HL-60 (cell line): ENCODE measurements at regions not wholly inside any gene's neighbourhood (a gene's known extent, or its start where the extent isn't known, plus 50 kb on each side); places are given as distances from the start of the nearest gene placed in this dataset.

Source experiments
- DNase-seq, 2 experiments: peaks; one replicate each; pipeline ENCODE4 v3.0.0-alpha.2; 2010 to 2020; ENCODE audit warnings: low read depth in 1 of 2, low spot score in 1 of 2
- H3K27ac ChIP-seq: fragments of 250-450 bp; sonication (Bioruptor Pico); replicated peaks from 2 replicates; pipeline ENCODE4 v1.5.1; 2020; ENCODE audit warnings: mild to moderate bottlenecking, moderate library complexity
- H3K27me3 ChIP-seq: fragments of 250-450 bp; sonication (Bioruptor Pico); 2 replicates; pipeline ENCODE4 v1.5.1; 2021; ENCODE audit warnings: mild to moderate bottlenecking, moderate library complexity; ENCODE audit not compliant: insufficient read depth, poor library complexity, severe bottlenecking
- H3K4me3 ChIP-seq: replicated peaks from 2 replicates; pipeline ENCODE4 v1.5.1; 2011; ENCODE audit warnings: mild to moderate bottlenecking, control low read depth, low read length; ENCODE audit not compliant: insufficient read depth
- CTCF ChIP-seq: IDR thresholded peaks from one replicate; pipeline ENCODE4 v1.5.1; 2011; ENCODE audit warnings: low read length, control low read depth, inconsistent platforms; ENCODE audit not compliant: insufficient read depth
- GABPA ChIP-seq: IDR thresholded peaks from 2 replicates; pipeline ENCODE4 v1.6.1; 2012; ENCODE audit warnings: low read depth
- POLR2AphosphoS5 ChIP-seq: IDR thresholded peaks from 2 replicates; pipeline ENCODE4 v1.6.1; 2012; ENCODE audit warnings: low read depth
- REST ChIP-seq: IDR thresholded peaks from 2 replicates; pipeline ENCODE4 v1.6.1; 2012; ENCODE audit warnings: low read depth; ENCODE audit not compliant: insufficient replicate concordance
- SPI1 ChIP-seq: IDR thresholded peaks from 2 replicates; pipeline ENCODE4 v1.6.1; 2012; ENCODE audit warnings: low read depth, mild to moderate bottlenecking, borderline replicate concordance

- no peak for TF ChIP-seq CTCF
- no peak for TF ChIP-seq POLR2AphosphoS5
- TF ChIP-seq REST, result no peak
- no peak for TF ChIP-seq GABPA
- no peak for TF ChIP-seq SPI1
- no peak for DNase-seq
- no peak overlapping the region for H3K4me3 ChIP-seq
- H3K27ac ChIP-seq, result no peak overlapping the region
- no peaks in the 10 kb centered on the region for H3K27me3 ChIP-seq
These were observed 212.2 kb upstream of the CENPE start for GRCh38 chr4:103410386-103410785.

GRCh38 chr4:103405415-103405814 is 207.3 kb upstream of the CENPE start:
- Histone ChIP-seq H3K27me3 (no peaks in the 10 kb centered on the region), H3K4me3 (no peak overlapping the region), H3K27ac (no peak overlapping the region)
- TF ChIP-seq CTCF, result no peak
- no peak for TF ChIP-seq POLR2AphosphoS5
- TF ChIP-seq REST, result no peak
- no peak for TF ChIP-seq SPI1
- no peak for TF ChIP-seq GABPA
- DNase-seq, result no peak

GRCh38 chr4:103403619-103404018 is 205.5 kb upstream of the CENPE start:
- TF ChIP-seq SPI1 (no peak), REST (no peak), CTCF (no peak)
- H3K4me3 ChIP-seq, result no peak overlapping the region
- H3K27ac ChIP-seq, result no peak overlapping the region
- no peak for DNase-seq
- H3K27me3 ChIP-seq, result no peaks in the 10 kb centered on the region
